Endometrium (tissue), 2 donors: ENCODE measurements at regions not wholly inside any gene's neighbourhood (a gene's known extent, or its start where the extent isn't known, plus 50 kb on each side); places are given as distances from the start of the nearest gene placed in this dataset.

ENCODE experiments used
- FAIRE-seq: peaks from 2 replicates; lab custom pipeline; 2012; peaks lifted over from hg19 to GRCh38; lab: Jason Lieb, UNC
- donor health status: control.
- donor health status: control.

DNA sequence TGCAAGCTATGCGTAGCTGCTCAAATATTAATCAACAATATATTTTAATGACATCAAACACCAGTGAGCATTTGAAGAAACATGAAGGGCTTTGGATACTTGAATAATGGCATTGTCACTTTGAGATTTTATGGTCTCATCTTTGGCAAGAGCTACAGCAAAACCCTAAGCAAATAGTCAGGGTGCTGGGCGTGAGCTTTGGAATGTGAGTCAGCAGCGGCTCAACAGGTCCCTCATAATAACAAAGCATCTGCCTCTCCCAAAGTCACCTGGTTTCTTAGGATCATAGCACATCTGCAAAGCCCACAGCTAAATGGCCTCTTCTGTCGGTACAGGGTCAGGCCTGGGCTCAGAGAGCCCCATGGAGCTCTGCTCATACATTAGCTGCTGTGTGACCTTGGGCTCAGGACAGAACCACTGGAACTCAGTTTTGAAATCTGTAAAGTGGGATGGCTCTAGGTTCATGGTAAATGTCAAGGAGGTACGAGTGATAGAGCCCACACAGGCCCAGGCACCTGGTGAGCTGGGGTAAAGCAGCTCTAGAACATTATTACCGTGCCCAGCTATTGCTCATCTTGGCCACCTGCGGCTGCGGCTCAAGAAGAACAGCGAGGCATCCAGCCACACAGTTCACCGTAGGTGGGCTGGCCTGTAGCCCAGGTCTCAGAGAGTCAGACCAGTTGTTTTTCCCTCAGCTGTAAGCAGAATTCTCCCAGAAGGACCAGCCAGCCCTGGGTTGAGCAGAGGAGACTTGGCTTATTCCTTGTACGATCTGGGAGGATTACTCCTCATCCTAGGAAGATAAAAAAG, 544.5 kb upstream of the CDH11 start:
- FAIRE-seq: no peak

DNA sequence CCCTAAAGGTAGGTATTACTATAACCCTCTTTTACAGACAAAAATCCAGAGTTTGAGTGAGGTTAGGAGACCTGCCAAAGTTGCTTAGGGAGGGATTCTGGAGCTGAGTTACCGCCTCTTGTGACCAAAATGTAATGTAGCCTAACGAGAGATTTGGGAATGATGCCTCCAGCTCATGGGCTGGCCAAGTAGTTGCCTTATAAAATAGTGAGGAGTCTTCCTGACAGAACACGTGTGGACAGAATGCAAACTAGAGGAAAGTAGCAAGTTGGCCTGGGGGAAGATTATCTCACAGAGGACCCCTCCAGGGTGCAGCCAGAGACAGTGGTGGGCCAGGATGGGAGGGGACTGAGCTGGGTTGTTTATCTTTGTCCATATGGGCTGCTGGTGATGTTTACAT, 543.7 kb upstream of the CDH11 start:
- FAIRE-seq: no peak

DNA sequence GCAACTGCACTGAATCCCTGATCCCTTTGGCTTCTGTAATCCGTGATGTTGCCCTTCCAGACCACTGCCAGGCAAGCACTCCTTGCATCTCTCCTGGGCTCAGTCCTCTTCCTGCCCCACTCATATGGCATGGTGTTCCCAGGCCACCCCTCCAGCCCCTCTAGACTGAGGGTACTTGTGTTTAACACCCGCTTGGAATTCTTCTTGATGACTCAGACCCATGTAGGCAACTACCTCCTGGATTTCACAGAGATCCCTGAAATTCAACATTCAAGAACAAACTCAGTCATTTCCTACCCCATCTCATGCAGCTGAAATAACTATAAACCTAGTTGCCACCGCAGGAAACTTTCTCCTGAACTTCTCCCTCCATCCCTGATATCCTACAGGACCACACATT, 541.9 kb upstream of the CDH11 start:
- no peak for FAIRE-seq

DNA sequence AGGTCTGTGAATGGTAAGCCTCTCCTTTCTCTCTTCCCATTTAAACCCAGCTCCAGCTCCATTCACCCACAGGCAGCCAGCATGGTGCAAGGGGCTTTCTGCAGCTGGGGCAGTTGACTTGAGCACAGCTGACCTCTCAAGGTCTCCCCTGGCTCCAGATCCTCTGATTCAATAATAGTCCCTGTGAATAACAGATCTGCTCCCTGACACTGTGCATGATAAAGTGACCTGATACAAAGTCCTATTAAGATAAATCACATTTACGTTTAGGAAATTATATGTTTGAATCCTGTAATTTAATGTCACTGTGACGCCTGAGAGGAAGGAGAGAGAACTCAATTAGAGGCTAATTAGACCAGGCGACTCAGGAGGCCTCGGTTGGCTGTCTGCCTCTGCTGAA, 540.4 kb upstream of the CDH11 start:
- FAIRE-seq: no peak

DNA sequence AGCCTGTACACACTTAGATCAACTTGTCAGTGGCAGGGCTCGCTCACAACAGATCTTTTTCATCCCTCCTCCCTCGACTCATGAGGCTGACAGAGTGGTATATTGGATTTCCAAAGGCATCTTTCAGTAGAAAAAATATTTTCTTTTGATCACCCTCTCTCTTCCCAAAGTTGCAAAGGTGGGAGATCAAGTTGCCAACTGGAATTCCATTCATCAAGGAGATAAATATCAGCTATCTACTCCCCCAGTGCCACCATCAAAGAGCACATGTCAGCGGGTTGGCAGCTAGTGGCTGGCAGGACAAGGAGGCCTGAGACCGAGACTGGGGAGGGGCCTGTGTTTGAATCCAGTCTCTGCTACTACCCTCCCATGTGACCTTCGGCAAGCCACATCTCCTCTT, 539.7 kb upstream of the CDH11 start:
- no peak for FAIRE-seq

DNA sequence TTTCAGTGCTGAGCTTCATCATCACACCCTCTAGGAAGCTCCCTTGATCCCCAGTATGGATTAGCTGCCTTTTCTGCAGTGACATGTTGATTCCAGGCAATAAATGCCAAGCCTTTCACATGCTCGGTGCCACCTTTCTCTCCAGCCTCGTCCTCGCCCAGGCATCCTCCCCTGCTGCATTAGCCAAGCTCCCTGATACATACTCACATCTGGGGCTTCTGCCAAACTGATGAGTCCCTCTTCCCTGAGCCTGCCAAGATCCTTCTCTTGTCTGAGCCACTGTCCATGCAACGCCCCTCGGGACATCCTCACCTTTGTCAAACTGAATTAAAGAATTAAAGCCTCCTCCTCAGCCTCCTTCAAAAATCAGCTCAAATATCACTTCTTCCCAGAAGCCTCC, 538.5 kb upstream of the CDH11 start:
- FAIRE-seq: no peak

DNA sequence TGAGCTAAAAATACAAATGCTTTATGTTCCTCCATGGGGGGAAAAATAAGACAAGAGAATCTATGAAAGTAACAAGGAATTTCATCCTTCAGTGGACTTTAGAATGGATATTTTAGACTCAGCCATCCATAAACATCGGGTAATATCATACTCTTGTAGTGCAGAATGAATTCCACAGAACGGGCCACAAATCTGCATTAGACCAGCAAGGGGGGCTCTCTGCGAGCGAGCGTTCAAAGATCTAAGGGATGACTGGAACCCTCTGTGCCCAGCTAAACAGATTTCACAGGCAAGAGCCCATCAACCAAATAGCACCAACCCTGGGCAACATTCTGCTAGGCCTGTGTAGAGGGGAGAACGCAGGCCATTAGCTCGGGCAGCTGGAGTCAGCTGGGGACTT, 537.9 kb upstream of the CDH11 start:
- no peak for FAIRE-seq

DNA sequence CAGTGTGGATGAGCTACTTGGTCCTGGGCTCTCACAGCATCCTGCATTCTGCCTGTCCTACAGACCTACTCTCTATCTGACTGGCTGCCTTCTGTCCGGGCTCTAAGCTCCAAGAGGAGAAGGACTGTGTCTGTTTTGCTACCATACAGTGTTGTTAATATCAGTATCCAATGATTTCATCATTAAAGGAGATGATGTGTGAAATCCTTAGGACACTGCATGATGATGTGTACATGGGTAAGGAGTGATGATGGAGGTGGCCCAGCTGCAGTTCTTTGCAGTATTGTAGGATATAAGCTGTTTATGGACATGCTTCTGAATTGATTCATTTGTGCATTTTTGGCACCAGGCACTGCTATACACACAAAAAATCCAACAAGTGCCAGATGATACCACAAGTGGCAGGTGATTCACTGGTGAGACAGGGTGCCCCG, 536.9 kb upstream of the CDH11 start:
- no peak for FAIRE-seq

- FAIRE-seq: no peak
Observed at GRCh38 chr16:65658349-65658748, 536.5 kb upstream of the CDH11 start.

GRCh38 chr16:65657556-65657955, 535.7 kb upstream of the CDH11 start:
- FAIRE-seq: no peak

- no peak for FAIRE-seq
Observed at GRCh38 chr16:65657071-65657494, 535.2 kb upstream of the CDH11 start.

- no peak for FAIRE-seq
Observed at GRCh38 chr16:65655802-65656201, 533.9 kb upstream of the CDH11 start.

- FAIRE-seq: no peak
Observed at GRCh38 chr16:65648101-65648500, 526.2 kb upstream of the CDH11 start.

- no peak for FAIRE-seq
Observed at GRCh38 chr16:65644821-65645220, 523.0 kb upstream of the CDH11 start.

DNA sequence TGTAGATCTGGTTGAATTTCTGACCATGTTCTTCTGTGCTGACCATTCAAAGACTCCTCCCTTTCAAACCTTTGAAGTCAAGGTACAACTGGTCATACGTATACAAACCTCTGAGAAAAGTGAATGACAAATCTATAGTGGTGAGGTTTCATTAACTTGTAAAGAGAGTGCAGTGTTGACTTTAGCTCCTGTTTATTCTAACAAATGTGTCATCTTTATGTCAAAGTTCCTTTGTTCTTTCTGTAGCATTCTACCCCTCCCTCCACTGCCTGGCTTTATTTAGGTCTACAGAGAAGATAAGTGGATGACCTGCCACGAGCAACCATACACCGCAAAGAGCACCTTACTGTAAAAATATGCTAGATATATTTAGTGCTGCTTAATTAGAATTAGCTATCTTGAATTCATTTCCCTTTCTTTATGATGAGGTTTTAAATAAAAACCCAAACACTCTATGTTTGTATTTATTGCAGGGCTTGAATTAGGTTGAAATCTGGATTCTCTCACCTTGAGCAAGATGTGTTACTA, 520.0 kb upstream of the CDH11 start:
- no peak for FAIRE-seq

DNA sequence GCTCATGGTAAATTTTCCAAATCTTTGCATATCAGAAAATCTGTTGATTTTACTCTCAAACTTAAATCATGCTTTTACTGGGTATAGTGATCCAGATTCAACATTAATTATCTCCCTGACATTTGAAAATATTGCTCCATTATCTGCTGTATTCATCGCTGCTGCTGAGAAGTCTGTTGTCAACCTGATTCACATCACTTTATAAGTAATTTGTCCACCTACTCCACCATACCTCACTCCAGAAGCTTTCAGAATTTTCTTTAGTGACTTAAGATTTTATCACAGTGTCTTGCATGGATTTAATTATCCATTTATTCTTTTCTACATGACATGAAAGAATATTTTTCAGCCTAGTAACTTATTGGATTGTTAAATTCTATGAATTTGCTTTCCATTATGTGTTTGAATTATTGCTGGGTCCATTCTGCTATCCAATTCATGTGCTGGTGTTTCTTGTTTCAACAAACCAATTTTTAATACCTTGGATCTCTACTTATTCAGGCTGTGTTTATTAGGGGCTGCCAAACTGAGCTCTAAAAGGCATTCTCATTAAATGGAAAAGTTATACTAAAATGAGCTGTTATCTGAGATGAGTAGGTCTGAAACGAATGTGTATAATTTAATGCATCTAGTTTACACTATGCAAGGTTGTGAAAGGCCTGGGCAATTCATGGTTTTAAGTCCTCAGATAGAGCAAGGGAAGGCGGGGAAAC, 519.3 kb upstream of the CDH11 start:
- FAIRE-seq: no peak

GRCh38 chr16:65634833-65635232, 513.0 kb upstream of the CDH11 start:
- FAIRE-seq: peak; percentile 72

- no peak for FAIRE-seq
Observed at GRCh38 chr16:65634291-65634690, 512.4 kb upstream of the CDH11 start.

- FAIRE-seq: no peak
Observed at GRCh38 chr16:65624666-65625065, 502.8 kb upstream of the CDH11 start.

GRCh38 chr16:65624229-65624628, 502.4 kb upstream of the CDH11 start:
- FAIRE-seq: no peak

DNA sequence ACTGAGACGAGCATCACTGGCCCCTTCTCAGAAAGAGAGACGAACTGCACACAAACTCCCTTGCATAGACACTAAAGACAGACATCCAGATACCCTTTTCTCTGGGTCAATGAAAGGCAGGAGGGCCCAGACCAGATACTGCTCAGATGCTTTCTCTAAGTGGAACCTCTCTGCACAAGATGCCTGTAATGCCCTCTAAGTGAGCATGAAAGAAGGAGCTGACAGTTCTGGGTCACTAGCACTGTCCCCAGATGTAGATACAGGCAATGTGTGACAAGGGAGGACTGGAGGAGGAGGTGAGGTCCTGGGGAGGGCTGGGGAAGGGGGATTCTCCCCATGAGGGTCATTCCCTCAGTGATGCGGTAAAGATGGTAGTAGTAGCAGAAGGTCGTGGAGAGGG, 501.0 kb upstream of the CDH11 start:
- FAIRE-seq: no peak

- no peak for FAIRE-seq
Observed at GRCh38 chr16:65622151-65622550, 500.3 kb upstream of the CDH11 start.

DNA sequence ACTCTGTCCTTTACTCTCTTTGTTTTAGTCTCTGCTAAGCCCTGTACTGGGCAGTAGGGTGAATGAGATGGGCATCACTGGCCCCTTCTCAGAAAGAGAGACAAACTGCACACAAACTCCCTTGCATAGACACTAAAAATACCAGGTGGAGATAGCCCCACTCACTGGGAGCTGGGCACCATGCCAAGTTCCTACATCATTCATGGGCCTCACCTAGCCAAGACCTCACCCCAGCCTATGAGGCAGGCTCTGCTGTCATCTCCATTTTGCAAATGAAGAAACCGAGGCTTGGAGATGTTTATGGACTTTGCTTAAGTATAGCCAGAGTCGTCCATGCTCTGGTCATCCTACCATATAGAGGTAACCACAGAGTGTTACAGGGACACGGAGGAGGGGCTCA, 499.8 kb upstream of the CDH11 start:
- no peak for FAIRE-seq

DNA sequence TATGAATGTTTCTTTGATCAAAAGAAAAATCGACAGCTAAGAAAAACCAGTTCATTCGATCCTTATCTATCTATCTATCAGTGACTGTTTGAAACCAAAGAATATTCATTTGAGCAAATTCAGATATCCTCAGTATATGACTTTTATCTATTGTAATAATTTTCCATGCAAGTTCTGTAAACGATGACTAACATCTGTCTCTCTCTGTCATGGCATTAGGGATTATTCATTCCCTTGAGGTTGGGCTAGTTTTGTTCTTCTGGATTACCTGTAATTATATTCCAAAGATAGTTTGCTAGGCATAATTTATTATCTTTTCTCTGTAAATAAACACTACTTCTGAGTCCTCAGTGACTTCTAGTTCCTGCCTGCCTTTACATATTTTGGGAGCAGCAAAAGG, 497.7 kb upstream of the CDH11 start:
- FAIRE-seq: no peak
